Neural cell (in vitro differentiated cells): ENCODE measurements at regions not wholly inside any gene's neighbourhood (a gene's known extent, or its start where the extent isn't known, plus 50 kb on each side); places are given as distances from the start of the nearest gene placed in this dataset.
"Not testable (repeated sequence)": the region's sequence is repeated elsewhere in the genome, so short reads cannot be mapped to it uniquely, and the experiment has no call there.

Experiments used
- EP300 ChIP-seq: fragments of 450-650 bp; conservative IDR thresholded peaks from 2 replicates; pipeline ENCODE4 v1.6.1; 2014; ENCODE audit warnings: antibody characterized with exemption, mild to moderate bottlenecking, moderate library complexity; ENCODE audit not compliant: poor library complexity, severe bottlenecking
- EZH2 ChIP-seq: fragments of 200-600, 300-800 bp; shearing (Covaris generic), sonication (generic); IDR thresholded peaks from 2 replicates; pipeline ENCODE4 v1.6.1; 2014; ENCODE audit warnings: antibody characterized with exemption, low read length, borderline replicate concordance, mild to moderate bottlenecking; ENCODE audit not compliant: insufficient read depth, poor library complexity, severe bottlenecking
- MXI1 ChIP-seq: fragments of 450-650 bp; conservative IDR thresholded peaks from 2 replicates; pipeline ENCODE4 v1.6.1; 2014; ENCODE audit warnings: antibody characterized with exemption, mild to moderate bottlenecking; ENCODE audit not compliant: poor library complexity, severe bottlenecking
- POLR2AphosphoS5 ChIP-seq: IDR thresholded peaks from 2 replicates; pipeline ENCODE4 v1.6.1; 2012
- RAD21 ChIP-seq: fragments of 450-650 bp; conservative IDR thresholded peaks from 2 replicates; pipeline ENCODE4 v1.6.1; 2014; ENCODE audit warnings: antibody characterized with exemption, mild to moderate bottlenecking, moderate library complexity
- REST ChIP-seq: IDR thresholded peaks from 2 replicates; pipeline ENCODE4 v1.6.1; 2012; ENCODE audit warnings: borderline replicate concordance
- SMC3 ChIP-seq: fragments of 450-650 bp; conservative IDR thresholded peaks from 2 replicates; pipeline ENCODE4 v1.6.1; 2014; ENCODE audit warnings: antibody characterized with exemption, mild to moderate bottlenecking, moderate library complexity; ENCODE audit not compliant: poor library complexity
- TAF1 ChIP-seq: IDR thresholded peaks from 2 replicates; pipeline ENCODE4 v1.6.1; 2012; ENCODE audit warnings: low read depth
- TF ChIP-seq, protein P1 (sequence below): fragments of 450-650 bp; IDR thresholded peaks from 2 replicates; pipeline ENCODE4 v1.5.1; 2014; ENCODE audit warnings: antibody characterized with exemption, mild to moderate bottlenecking, moderate library complexity; ENCODE audit not compliant: poor library complexity, severe bottlenecking

GRCh38 chr10:46105856-46106409 lies 59.9 kb upstream of the MSMB start:
- TF ChIP-seq, protein P1, sequence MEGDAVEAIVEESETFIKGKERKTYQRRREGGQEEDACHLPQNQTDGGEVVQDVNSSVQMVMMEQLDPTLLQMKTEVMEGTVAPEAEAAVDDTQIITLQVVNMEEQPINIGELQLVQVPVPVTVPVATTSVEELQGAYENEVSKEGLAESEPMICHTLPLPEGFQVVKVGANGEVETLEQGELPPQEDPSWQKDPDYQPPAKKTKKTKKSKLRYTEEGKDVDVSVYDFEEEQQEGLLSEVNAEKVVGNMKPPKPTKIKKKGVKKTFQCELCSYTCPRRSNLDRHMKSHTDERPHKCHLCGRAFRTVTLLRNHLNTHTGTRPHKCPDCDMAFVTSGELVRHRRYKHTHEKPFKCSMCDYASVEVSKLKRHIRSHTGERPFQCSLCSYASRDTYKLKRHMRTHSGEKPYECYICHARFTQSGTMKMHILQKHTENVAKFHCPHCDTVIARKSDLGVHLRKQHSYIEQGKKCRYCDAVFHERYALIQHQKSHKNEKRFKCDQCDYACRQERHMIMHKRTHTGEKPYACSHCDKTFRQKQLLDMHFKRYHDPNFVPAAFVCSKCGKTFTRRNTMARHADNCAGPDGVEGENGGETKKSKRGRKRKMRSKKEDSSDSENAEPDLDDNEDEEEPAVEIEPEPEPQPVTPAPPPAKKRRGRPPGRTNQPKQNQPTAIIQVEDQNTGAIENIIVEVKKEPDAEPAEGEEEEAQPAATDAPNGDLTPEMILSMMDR, result not testable (repeated sequence)
- not testable (repeated sequence) for TF ChIP-seq EP300, SMC3, REST, EZH2, POLR2AphosphoS5, RAD21, MXI1, TAF1
